B cell (primary cell): ENCODE measurements at regions not wholly inside any gene's neighbourhood (a gene's known extent, or its start where the extent isn't known, plus 50 kb on each side); places are given as distances from the start of the nearest gene placed in this dataset.

Experiments used
- EZH2 ChIP-seq: IDR thresholded peaks from 2 replicates; pipeline ENCODE4 v1.6.1; 2012; ENCODE audit warnings: borderline replicate concordance, low read depth, mild to moderate bottlenecking, moderate library complexity, low read length; ENCODE audit not compliant: insufficient read depth, poor library complexity, severe bottlenecking
- TF ChIP-seq, protein P1 (sequence below): fragments of 200-600 bp; IDR thresholded peaks from one replicate; pipeline ENCODE4 v1.8.0; 2022; ENCODE audit warnings: antibody characterized with exemption, mild to moderate bottlenecking

DNA sequence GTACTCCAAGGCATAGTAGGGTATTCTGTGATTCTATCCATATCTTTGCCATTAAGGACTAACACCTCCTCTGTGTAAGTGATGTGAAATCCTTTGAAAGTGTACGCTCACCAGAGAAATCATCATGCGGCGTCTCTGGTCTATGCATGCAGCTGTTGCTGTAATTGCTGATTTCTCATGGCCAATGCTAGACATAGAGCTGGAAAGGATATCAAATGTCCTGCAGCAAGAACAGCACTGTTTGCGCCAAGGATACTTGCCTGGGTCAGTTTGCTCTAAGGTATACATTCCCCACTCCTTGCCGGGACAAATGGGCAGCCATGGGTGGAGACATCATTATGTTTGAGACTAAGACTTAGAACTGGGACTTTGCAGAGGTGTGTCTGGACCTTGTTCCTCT, 896.4 kb downstream of the BCL11B start:
- TF ChIP-seq, protein P1, sequence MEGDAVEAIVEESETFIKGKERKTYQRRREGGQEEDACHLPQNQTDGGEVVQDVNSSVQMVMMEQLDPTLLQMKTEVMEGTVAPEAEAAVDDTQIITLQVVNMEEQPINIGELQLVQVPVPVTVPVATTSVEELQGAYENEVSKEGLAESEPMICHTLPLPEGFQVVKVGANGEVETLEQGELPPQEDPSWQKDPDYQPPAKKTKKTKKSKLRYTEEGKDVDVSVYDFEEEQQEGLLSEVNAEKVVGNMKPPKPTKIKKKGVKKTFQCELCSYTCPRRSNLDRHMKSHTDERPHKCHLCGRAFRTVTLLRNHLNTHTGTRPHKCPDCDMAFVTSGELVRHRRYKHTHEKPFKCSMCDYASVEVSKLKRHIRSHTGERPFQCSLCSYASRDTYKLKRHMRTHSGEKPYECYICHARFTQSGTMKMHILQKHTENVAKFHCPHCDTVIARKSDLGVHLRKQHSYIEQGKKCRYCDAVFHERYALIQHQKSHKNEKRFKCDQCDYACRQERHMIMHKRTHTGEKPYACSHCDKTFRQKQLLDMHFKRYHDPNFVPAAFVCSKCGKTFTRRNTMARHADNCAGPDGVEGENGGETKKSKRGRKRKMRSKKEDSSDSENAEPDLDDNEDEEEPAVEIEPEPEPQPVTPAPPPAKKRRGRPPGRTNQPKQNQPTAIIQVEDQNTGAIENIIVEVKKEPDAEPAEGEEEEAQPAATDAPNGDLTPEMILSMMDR: no peak
- no peak for TF ChIP-seq EZH2
